SK-N-SH (cell line): ENCODE measurements at regions not wholly inside any gene's neighbourhood (a gene's known extent, or its start where the extent isn't known, plus 50 kb on each side); places are given as distances from the start of the nearest gene placed in this dataset.

Experiments
- CTCF ChIA-PET: fragments of 300-600, 350-600 bp; formaldehyde crosslinking; extraction: SDS; loops from one replicate; lab custom pipeline; 2021; lab: Yijun Ruan, JAX
- POLR2A ChIA-PET: fragments of 350-600 bp; sonication (Branson Sonifier 250); formaldehyde crosslinking; extraction: SDS; loops from one replicate; lab custom pipeline; 2020; ENCODE audit warnings: antibody characterized with exemption, inconsistent platforms; lab: Yijun Ruan, JAX
- DNase-seq: peaks from one replicate; pipeline ENCODE4 v3.0.0; 2012
- H2AFZ ChIP-seq: fragments of 200-600 bp; sonication (generic); 2 replicates; pipeline ENCODE4 v1.8.1; 2016; ENCODE audit warnings: antibody characterized with exemption, mild to moderate bottlenecking, low read depth
- H3F3A ChIP-seq: fragments of 200-600 bp; sonication (generic); replicated peaks from 2 replicates; pipeline ENCODE3; 2016; ENCODE audit warnings: antibody characterized with exemption, mild to moderate bottlenecking; ENCODE audit not compliant: insufficient read depth
- H3K27ac ChIP-seq, 2 experiments: fragments of 200-500 bp in 1 of 2; fragments of 200-600 bp in 1 of 2; sonication (Bioruptor generic) in 1 of 2; sonication (generic), shearing (Covaris generic) in 1 of 2; 2 replicates each; pipeline versions ENCODE4 v1.5.1 to v1.6.1; 2014 to 2016; ENCODE audit warnings: low read depth in 2 of 2, inconsistent platforms in 1 of 2, low read length in 1 of 2, mild to moderate bottlenecking in 1 of 2, mixed read lengths in 1 of 2
- H3K27me3 ChIP-seq: fragments of 200-600 bp; sonication (generic), shearing (Covaris generic); 2 replicates; pipeline ENCODE4 v1.6.1; 2016; ENCODE audit warnings: mixed run types; ENCODE audit not compliant: insufficient read depth
- H3K36me3 ChIP-seq, 2 experiments: fragments of 200-500 bp in 1 of 2; fragments of 200-600 bp in 1 of 2; sonication (Bioruptor generic) in 1 of 2; sonication (generic) in 1 of 2; replicated peaks in 1 of 2; 2 replicates each; pipeline versions ENCODE3 to v1.5.1; 2014 to 2016; ENCODE audit warnings: low read length in 1 of 2, mild to moderate bottlenecking in 1 of 2; ENCODE audit not compliant: insufficient read depth in 2 of 2, control insufficient read depth in 1 of 2
- H3K4me1 ChIP-seq, 2 experiments: fragments of 200-500 bp in 1 of 2; fragments of 200-600 bp in 1 of 2; sonication (Bioruptor generic) in 1 of 2; sonication (generic), shearing (Covaris generic) in 1 of 2; 2 replicates each; pipeline versions ENCODE4 v1.5.1 to v1.6.1; 2014 to 2016; ENCODE audit warnings: low read depth in 1 of 2, low read length in 1 of 2, mixed run types in 1 of 2; ENCODE audit not compliant: insufficient read depth in 2 of 2, control insufficient read depth in 1 of 2
- H3K4me2 ChIP-seq: fragments of 200-600 bp; sonication (generic), shearing (Covaris generic); 2 replicates; pipeline ENCODE4 v1.6.1; 2017; ENCODE audit warnings: mixed run types
- H3K4me3 ChIP-seq, 2 experiments: fragments of 200-500 bp in 1 of 2; fragments of 200-600 bp in 1 of 2; sonication (Bioruptor generic) in 1 of 2; sonication (generic), shearing (Covaris generic) in 1 of 2; 2 replicates each; pipeline versions ENCODE4 v1.5.1 to v1.8.1; 2014 to 2016; ENCODE audit warnings: low read depth in 2 of 2, inconsistent platforms in 1 of 2, low read length in 1 of 2, mild to moderate bottlenecking in 1 of 2, mixed read lengths in 1 of 2, moderate library complexity in 1 of 2
- H3K79me2 ChIP-seq: fragments of 200-600 bp; sonication (generic); 2 replicates; pipeline ENCODE4 v1.8.1; 2017; ENCODE audit warnings: mild to moderate bottlenecking; ENCODE audit not compliant: insufficient read depth
- H3K9ac ChIP-seq: fragments of 200-600 bp; sonication (generic); 2 replicates; pipeline ENCODE4 v1.6.1; 2017; ENCODE audit warnings: mixed run types
- H3K9me2 ChIP-seq: fragments of 200-600 bp; sonication (generic); 2 replicates; pipeline ENCODE4 v1.6.1; 2017; ENCODE audit warnings: mixed run types
- H3K9me3 ChIP-seq: fragments of 200-600 bp; sonication (generic); 2 replicates; pipeline ENCODE4 v1.6.1; 2017; ENCODE audit warnings: mixed run types, mild to moderate bottlenecking, moderate library complexity
- H4K20me1 ChIP-seq: fragments of 200-600 bp; sonication (generic); 2 replicates; pipeline ENCODE4 v1.6.1; 2017; ENCODE audit warnings: mild to moderate bottlenecking, mixed run types; ENCODE audit not compliant: insufficient read depth
- ELF1 ChIP-seq: IDR thresholded peaks from 2 replicates; pipeline ENCODE4 v1.4.0; 2012
- EP300 ChIP-seq, 2 experiments: IDR thresholded peaks; 2 replicates each; pipeline versions ENCODE4 v1.4.0 to v1.6.1; 2012; ENCODE audit warnings: borderline replicate concordance in 1 of 2, low read depth in 1 of 2, low read length in 1 of 2
- FOSL2 ChIP-seq: IDR thresholded peaks from 2 replicates; pipeline ENCODE4 v1.4.0; 2012; ENCODE audit warnings: low read depth, mild to moderate bottlenecking, moderate library complexity, borderline replicate concordance
- FOXJ3 ChIP-seq: sonication (generic); formaldehyde crosslinking; IDR thresholded peaks from 2 replicates; pipeline ENCODE4 v1.5.1; 2020; ENCODE audit warnings: mild to moderate bottlenecking, missing genetic modification reagents
- FOXM1 ChIP-seq: IDR thresholded peaks from 2 replicates; pipeline ENCODE4 v1.4.0; 2012; ENCODE audit warnings: low read depth, mild to moderate bottlenecking
- MEF2A ChIP-seq: IDR thresholded peaks from 2 replicates; pipeline ENCODE4 v1.4.0; 2012; ENCODE audit warnings: low read depth, borderline replicate concordance
- NFIC ChIP-seq: IDR thresholded peaks from 2 replicates; pipeline ENCODE4 v1.4.0; 2012; ENCODE audit warnings: borderline replicate concordance
- RXRA ChIP-seq: IDR thresholded peaks from 2 replicates; pipeline ENCODE4 v1.4.0; 2012; ENCODE audit warnings: low read depth, mild to moderate bottlenecking, borderline replicate concordance
- SMC3 ChIP-seq: IDR thresholded peaks from 2 replicates; pipeline ENCODE4 v1.6.1; 2012; ENCODE audit warnings: low read depth, low read length, improper control_type of control experiment
- TCF12 ChIP-seq: IDR thresholded peaks from 2 replicates; pipeline ENCODE4 v1.4.0; 2012
- TEAD4 ChIP-seq: IDR thresholded peaks from 2 replicates; pipeline ENCODE4 v1.4.0; 2012; ENCODE audit warnings: mild to moderate bottlenecking, borderline replicate concordance; ENCODE audit not compliant: insufficient read depth
- YY1 ChIP-seq: IDR thresholded peaks from 2 replicates; pipeline ENCODE4 v1.4.0; 2012; ENCODE audit warnings: low read depth, mild to moderate bottlenecking
- WGBS: methylation state at CpG from one replicate; pipeline ENCODE4 v1.1.6; 2017; ENCODE audit warnings: low lambda C conversion rate; 5-methylcytosine and 5-hydroxymethylcytosine counted together
- TF ChIP-seq, protein P1 (sequence below): IDR thresholded peaks from 2 replicates; pipeline ENCODE4 v1.4.0; 2012; ENCODE audit warnings: low read depth, borderline replicate concordance
- TF ChIP-seq, protein P2 (sequence below): IDR thresholded peaks from 2 replicates; pipeline ENCODE4 v1.4.0; 2012; ENCODE audit warnings: low read depth, borderline replicate concordance
- TF ChIP-seq, protein P3 (sequence below): IDR thresholded peaks from 2 replicates; pipeline ENCODE4 v1.6.1; 2012; ENCODE audit warnings: mild to moderate bottlenecking, low read depth, low read length, moderate library complexity
- TF ChIP-seq, protein P4 (sequence below): fragments of 200-600 bp; sonication (generic); IDR thresholded peaks from 2 replicates; pipeline ENCODE4 v1.6.1; 2017; ENCODE audit warnings: antibody characterized with exemption, mild to moderate bottlenecking, moderate library complexity
- TF ChIP-seq, protein P5 (sequence below): IDR thresholded peaks from 2 replicates; pipeline ENCODE4; 2012

DNA sequence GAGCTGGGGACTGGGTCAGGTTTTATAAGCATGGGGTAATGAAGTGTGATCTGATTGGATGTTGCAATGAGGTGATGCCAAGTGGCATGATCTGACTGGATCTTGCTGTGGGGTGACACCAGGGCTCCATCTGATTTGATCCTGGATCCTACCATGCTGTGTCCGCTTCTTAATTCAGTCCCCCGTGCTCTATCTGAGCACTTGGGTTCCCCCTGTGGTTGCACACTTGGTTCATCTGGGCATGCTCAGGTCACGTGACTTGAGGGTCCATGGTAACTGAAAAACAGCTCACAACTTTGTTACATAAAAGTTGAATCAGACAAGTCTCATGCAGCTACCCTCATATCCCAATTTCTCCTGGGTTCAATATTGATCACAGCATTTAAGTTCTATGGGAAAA is 448.6 kb upstream of the NRP1 start:
- no peaks in the 10 kb centered on the region for H3K36me3 ChIP-seq
- no peaks in the 10 kb centered on the region for H4K20me1 ChIP-seq
- H3K4me2 ChIP-seq, result no peak overlapping the region
- H3K79me2 ChIP-seq, result no peaks in the 10 kb centered on the region
- 85% methylated on average over 3 of the region's 3 CpGs for WGBS
- H3K27me3 ChIP-seq, result no peaks in the 10 kb centered on the region
- CTCF ChIA-PET, result no interaction called here
- H2AFZ ChIP-seq, result no peak overlapping the region
- no peak overlapping the region for H3K27ac ChIP-seq
- H3K9ac ChIP-seq, result no peak overlapping the region
- no peaks in the 10 kb centered on the region for H3K9me2 ChIP-seq
- H3K4me1 ChIP-seq, result no peaks in the 10 kb centered on the region
- H3K4me3 ChIP-seq, result no peak overlapping the region
- TF ChIP-seq, protein P1, sequence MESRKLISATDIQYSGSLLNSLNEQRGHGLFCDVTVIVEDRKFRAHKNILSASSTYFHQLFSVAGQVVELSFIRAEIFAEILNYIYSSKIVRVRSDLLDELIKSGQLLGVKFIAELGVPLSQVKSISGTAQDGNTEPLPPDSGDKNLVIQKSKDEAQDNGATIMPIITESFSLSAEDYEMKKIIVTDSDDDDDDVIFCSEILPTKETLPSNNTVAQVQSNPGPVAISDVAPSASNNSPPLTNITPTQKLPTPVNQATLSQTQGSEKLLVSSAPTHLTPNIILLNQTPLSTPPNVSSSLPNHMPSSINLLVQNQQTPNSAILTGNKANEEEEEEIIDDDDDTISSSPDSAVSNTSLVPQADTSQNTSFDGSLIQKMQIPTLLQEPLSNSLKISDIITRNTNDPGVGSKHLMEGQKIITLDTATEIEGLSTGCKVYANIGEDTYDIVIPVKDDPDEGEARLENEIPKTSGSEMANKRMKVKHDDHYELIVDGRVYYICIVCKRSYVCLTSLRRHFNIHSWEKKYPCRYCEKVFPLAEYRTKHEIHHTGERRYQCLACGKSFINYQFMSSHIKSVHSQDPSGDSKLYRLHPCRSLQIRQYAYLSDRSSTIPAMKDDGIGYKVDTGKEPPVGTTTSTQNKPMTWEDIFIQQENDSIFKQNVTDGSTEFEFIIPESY, result no peak
- no peak for TF ChIP-seq TEAD4
- TF ChIP-seq, protein P2, sequence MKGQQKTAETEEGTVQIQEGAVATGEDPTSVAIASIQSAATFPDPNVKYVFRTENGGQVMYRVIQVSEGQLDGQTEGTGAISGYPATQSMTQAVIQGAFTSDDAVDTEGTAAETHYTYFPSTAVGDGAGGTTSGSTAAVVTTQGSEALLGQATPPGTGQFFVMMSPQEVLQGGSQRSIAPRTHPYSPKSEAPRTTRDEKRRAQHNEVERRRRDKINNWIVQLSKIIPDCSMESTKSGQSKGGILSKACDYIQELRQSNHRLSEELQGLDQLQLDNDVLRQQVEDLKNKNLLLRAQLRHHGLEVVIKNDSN, result no peak
- TF ChIP-seq EP300 (IDR thresholded peaks at IDR 0.05; ENCODE audit: borderline replicate concordance in 1 of 2, low read depth in 1 of 2, low read length in 1 of 2), result no peak
- no peak for TF ChIP-seq TCF12
- TF ChIP-seq, protein P3, sequence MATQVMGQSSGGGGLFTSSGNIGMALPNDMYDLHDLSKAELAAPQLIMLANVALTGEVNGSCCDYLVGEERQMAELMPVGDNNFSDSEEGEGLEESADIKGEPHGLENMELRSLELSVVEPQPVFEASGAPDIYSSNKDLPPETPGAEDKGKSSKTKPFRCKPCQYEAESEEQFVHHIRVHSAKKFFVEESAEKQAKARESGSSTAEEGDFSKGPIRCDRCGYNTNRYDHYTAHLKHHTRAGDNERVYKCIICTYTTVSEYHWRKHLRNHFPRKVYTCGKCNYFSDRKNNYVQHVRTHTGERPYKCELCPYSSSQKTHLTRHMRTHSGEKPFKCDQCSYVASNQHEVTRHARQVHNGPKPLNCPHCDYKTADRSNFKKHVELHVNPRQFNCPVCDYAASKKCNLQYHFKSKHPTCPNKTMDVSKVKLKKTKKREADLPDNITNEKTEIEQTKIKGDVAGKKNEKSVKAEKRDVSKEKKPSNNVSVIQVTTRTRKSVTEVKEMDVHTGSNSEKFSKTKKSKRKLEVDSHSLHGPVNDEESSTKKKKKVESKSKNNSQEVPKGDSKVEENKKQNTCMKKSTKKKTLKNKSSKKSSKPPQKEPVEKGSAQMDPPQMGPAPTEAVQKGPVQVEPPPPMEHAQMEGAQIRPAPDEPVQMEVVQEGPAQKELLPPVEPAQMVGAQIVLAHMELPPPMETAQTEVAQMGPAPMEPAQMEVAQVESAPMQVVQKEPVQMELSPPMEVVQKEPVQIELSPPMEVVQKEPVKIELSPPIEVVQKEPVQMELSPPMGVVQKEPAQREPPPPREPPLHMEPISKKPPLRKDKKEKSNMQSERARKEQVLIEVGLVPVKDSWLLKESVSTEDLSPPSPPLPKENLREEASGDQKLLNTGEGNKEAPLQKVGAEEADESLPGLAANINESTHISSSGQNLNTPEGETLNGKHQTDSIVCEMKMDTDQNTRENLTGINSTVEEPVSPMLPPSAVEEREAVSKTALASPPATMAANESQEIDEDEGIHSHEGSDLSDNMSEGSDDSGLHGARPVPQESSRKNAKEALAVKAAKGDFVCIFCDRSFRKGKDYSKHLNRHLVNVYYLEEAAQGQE, result no peak
- no peak for TF ChIP-seq ELF1
- no peak for TF ChIP-seq RXRA
- TF ChIP-seq MEF2A, result no peak
- TF ChIP-seq NFIC, result no peak
- no peak for TF ChIP-seq FOXJ3
- no peak for TF ChIP-seq FOSL2
- TF ChIP-seq, protein P4, sequence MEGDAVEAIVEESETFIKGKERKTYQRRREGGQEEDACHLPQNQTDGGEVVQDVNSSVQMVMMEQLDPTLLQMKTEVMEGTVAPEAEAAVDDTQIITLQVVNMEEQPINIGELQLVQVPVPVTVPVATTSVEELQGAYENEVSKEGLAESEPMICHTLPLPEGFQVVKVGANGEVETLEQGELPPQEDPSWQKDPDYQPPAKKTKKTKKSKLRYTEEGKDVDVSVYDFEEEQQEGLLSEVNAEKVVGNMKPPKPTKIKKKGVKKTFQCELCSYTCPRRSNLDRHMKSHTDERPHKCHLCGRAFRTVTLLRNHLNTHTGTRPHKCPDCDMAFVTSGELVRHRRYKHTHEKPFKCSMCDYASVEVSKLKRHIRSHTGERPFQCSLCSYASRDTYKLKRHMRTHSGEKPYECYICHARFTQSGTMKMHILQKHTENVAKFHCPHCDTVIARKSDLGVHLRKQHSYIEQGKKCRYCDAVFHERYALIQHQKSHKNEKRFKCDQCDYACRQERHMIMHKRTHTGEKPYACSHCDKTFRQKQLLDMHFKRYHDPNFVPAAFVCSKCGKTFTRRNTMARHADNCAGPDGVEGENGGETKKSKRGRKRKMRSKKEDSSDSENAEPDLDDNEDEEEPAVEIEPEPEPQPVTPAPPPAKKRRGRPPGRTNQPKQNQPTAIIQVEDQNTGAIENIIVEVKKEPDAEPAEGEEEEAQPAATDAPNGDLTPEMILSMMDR, result no peak
- TF ChIP-seq YY1, result no peak
- TF ChIP-seq FOXM1, result no peak
- TF ChIP-seq, protein P5, sequence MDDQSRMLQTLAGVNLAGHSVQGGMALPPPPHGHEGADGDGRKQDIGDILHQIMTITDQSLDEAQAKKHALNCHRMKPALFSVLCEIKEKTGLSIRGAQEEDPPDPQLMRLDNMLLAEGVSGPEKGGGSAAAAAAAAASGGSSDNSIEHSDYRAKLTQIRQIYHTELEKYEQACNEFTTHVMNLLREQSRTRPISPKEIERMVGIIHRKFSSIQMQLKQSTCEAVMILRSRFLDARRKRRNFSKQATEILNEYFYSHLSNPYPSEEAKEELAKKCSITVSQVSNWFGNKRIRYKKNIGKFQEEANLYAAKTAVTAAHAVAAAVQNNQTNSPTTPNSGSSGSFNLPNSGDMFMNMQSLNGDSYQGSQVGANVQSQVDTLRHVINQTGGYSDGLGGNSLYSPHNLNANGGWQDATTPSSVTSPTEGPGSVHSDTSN, result no peak
- no peak for TF ChIP-seq SMC3
- no peaks in the 10 kb centered on the region for H3F3A ChIP-seq
- POLR2A ChIA-PET, result no interaction called here
- no peaks in the 10 kb centered on the region for H3K9me3 ChIP-seq
- DNase-seq, result no peak
